DND-41 (cell line): ENCODE measurements at regions not wholly inside any gene's neighbourhood (a gene's known extent, or its start where the extent isn't known, plus 50 kb on each side); places are given as distances from the start of the nearest gene placed in this dataset.

Experiments
- EZH2 ChIP-seq: IDR thresholded peaks from 3 replicates; pipeline ENCODE4 v1.6.1; 2012; ENCODE audit warnings: borderline replicate concordance, low read depth, mild to moderate bottlenecking, moderate library complexity, low read length, inconsistent platforms; ENCODE audit not compliant: severe bottlenecking
- TF ChIP-seq, protein P1 (sequence below): IDR thresholded peaks from 2 replicates; pipeline ENCODE4 v1.5.1; 2012; ENCODE audit warnings: borderline replicate concordance, low read length, moderate library complexity, mild to moderate bottlenecking; ENCODE audit not compliant: poor library complexity, severe bottlenecking; ENCODE audit errors: extremely low read depth

GRCh38 chrX:99480728-99481127 lies 929.3 kb downstream of the PCDH19 start:
- TF ChIP-seq, protein P1, sequence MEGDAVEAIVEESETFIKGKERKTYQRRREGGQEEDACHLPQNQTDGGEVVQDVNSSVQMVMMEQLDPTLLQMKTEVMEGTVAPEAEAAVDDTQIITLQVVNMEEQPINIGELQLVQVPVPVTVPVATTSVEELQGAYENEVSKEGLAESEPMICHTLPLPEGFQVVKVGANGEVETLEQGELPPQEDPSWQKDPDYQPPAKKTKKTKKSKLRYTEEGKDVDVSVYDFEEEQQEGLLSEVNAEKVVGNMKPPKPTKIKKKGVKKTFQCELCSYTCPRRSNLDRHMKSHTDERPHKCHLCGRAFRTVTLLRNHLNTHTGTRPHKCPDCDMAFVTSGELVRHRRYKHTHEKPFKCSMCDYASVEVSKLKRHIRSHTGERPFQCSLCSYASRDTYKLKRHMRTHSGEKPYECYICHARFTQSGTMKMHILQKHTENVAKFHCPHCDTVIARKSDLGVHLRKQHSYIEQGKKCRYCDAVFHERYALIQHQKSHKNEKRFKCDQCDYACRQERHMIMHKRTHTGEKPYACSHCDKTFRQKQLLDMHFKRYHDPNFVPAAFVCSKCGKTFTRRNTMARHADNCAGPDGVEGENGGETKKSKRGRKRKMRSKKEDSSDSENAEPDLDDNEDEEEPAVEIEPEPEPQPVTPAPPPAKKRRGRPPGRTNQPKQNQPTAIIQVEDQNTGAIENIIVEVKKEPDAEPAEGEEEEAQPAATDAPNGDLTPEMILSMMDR: no peak
- no peak for TF ChIP-seq EZH2
